ENCODE measurements at regions not wholly inside any gene's neighbourhood (a gene's known extent, or its start where the extent isn't known, plus 50 kb on each side); places are given as distances from the start of the nearest gene placed in this dataset.
"Not testable (repeated sequence)": the region's sequence is repeated elsewhere in the genome, so short reads cannot be mapped to it uniquely, and the experiment has no call there.

DNA sequence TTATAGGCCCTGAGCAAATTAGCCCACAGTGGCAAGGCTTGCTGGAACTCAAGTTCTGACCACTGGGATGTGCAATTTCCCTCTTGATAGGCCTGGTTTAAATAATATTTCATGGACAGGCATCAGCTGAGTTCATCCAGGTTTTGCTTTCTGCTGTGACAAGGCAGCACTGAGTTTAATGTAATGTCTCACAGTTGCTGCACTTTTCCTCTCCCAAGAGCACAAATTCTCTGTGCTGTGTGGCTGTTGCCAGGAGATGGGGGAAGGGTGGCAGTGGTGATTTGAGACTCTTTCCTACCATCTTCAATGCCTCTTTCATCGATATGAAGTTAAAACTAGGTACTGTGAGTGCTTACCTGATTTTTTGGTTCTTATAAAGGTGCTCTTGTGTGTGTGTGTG is 272.8 kb upstream of the STXBP6 start:
- no peak for DNase-seq (ENCODE audit: low spot score)

DNA sequence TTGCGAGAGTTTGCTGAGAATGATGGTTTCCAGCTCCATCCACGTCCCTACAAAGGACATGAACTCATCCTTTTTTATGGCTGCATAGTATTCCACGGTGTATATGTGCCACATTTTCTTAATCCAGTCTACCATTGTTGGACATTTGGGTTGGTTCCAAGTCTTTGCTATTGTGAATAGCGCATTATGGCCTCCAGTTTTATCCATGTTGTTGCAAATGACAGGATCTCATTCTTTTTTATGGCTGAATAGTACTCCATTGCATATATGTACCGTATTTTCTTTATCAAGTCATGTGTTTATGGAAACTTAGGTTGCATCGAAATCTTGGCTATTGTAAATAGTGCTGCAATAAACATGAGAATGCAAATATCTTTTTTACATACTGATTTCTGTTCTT is 266.1 kb upstream of the STXBP6 start:
- not testable (repeated sequence) for DNase-seq (ENCODE audit: low spot score)

DNA sequence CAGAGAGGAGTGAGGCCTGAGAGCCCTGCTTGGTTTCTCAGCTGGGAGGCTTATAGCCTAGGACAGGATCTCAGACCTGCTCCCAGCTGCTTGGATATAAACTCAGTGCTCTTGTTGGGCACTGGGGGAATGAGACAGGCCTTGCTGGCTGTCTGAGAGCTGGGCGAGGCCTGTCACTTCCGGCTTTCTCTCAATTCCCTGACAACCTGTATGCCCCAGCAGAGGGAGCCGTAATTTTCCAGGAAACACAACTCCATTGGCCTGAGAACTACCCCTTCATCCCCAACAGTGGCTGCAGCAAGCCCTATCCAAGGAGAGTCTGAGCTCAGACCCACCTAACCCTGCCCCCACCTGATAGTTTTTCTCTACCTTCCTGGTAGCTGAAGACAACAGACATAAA is 258.3 kb upstream of the STXBP6 start:
- no peak for DNase-seq (ENCODE audit: low spot score)

DNA sequence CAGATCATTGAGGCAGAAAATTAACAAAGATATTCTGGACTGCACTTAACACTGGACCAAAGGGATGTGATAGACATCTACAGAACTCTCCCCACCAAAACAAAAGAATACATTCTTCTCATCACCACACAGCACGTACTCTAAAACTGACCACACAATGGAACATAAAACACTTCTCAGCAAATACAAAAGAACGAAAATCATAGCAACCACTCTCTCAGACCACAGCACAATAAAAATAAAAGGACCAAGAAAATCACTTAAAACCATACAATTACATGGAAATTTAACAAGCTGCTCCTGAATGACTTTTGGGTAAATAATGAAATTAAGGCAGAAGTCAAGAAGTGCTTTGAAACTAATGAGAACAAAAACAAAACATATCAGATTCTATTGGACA is 254.0 kb upstream of the STXBP6 start:
- DNase-seq (ENCODE audit: low spot score) = no peak

DNA sequence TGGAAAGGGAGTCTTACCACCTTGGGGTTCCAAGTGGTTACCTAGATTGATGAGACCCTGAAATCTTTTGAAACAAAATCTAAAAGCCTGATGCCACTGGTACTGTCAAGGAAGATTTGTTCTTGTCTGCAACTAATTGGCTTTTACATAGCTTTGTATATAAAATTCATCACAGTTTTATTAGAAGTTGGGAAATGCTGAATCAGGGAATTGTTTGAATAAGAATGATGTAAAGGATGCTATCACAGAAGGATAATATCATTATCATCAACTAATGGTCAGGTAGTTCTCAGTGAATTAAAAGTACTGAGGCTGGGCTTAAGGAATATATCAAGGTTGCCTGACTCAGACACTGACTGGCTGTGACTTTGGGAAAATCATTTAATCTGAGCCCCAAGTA is 248.3 kb upstream of the STXBP6 start:
- DNase-seq (ENCODE audit: low spot score) = no peak

DNA sequence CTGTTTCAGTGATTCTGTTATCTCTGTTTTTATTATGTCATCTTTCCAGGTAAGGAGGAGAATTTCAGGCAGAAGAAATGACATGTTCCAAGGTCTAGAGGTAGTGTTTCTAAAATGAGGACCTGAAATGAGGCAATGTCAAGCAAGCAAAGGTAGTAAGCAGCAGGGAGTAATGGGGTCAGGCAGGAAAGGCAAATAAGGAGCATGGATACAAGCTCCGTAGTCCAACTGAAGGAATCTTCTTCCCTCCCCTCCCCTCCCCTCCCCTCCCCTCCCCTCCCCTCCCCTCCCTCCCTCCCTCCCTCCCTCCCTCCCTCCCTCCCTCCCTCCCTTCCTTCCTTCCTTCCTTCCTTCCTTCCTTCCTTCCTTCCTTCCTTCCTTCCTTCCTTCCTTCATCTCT is 240.2 kb upstream of the STXBP6 start:
- not testable (repeated sequence) for DNase-seq (ENCODE audit: low spot score)

DNA sequence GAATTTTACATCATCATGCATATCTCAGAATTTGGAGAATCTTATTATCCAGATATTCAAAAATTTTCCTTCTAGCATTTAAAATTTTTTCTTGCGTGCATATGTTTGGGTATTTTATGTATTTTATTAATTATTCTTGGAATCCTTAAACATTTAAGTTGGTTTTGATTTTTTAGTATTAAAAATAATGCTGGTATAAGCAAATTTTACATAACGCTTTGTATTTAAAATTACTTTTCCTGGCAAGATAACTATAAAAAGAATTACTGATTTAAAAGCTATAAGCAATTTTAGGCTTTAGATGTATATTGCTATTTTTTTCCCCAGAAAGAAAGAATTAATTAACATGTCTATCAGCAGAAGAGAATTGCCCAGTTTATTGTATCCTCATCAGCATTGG is 224.6 kb upstream of the STXBP6 start:
- DNase-seq (ENCODE audit: low spot score) = no peak

DNA sequence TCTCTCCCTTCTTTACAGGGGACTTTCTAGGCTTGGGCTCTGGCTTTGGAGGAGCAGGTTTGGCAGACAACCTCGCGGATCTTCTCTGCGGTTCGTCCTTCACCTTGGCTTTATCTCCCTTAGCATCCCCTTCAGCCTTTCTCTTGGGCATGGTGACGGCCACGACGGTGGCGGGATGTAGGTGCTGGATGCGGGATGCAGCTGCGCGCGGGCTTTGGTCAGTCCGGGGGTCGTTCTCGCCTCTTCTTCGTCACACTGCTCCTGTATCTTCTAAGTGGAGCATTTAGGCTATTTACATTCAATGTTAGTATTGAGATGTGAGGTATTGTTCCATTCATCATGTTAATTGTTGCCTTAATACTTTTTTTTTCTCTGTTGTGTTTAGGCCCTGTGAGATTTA is 217.2 kb upstream of the STXBP6 start:
- no peak for DNase-seq (ENCODE audit: low spot score)

DNA sequence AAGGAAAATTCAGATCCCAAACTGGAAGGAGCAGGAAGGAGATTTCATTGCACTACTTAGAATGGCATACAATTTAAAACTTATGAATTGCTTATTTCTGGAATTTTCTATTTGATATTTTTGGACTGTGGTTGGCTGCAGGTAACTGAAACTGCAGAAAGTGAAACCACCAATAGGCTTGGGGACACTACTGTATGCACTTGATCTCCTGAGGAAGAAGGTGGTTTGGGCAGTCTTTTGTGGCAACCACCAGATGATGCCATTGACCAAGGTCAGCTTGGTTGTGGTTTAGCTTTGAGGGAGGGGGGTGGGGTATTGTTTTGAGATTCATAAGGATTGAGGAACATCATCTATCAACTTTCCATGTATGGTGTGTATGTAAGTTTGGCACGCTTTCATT is 209.5 kb upstream of the STXBP6 start:
- no peak for DNase-seq (ENCODE audit: low spot score)

DNA sequence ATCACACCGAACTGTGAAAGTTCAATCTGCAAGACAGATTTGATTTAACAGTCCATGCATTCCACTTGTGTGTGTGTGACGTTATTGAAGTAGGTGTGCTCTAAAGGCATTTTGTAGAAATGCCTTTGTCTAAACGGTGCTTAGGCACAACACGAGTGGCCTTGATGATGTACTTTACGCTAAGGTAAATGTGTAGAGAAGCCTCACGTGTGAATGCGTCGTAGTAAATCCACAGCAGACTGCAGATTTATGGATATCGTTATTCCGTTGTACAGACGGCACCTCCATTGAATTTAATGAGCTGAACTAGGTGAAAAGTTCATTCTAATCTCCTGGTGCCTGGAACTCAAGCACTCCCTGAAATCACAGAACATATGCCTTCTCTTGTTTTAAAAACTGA is 202.8 kb upstream of the STXBP6 start:
- DNase-seq (ENCODE audit: low spot score) = no peak

DNA sequence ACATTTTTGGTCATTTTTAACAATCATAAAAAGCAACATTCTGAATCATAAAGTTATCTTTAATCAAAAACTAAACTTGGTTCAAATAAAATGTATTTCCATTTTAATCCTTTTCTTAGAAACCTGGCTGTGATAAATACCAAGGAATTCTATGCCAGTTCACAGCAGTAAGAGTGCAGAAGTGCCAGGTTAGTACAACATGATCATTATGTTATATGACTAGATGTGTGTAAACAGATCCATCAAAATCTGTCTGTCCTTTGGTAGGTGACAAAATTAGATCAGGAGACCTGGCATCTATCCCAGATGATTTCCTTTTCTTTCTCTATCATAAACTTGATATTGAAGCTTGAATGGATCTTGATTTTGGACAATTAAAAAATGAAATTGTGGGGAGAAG is 200.6 kb upstream of the STXBP6 start:
- no peak for DNase-seq (ENCODE audit: low spot score)

DNA sequence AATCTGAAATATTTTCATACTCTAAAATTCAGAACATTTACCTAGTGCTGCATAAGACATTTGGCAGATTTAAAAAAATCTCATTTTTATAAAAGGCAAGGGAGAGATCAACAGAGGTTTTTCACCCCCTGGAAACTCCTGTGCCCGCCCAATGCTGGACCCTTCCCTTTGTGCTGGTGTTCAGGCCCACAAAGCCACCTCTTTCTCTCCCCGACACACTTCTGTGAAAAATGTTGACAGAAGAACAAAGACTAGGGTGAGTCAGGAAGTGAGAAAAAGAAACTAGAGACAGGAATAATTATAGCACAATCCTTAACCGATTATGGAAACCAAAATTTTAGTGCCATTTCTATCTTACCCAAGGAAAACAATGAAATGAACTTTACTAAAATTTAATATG is 197.7 kb upstream of the STXBP6 start:
- no peak for DNase-seq (ENCODE audit: low spot score)

DNA sequence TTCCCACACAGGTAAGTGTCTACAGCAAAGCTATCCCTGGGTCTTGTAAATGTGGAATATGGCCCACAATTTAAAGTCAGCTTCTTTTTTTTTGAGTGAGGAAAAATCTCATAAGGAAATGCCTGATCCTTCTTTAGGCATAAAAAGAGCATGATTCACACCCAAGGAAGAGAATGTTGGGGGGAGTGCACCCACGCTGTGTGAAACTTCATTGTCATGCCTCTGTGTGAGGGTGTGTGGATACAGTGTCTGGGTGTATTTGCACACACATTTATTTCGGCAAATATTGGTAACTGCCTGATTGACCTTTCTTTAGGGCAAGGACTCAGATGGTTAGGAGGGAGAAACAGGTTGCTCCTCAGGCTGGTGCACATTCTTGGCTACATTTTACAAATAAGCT is 196.8 kb upstream of the STXBP6 start:
- DNase-seq (ENCODE audit: low spot score) = no peak

DNA sequence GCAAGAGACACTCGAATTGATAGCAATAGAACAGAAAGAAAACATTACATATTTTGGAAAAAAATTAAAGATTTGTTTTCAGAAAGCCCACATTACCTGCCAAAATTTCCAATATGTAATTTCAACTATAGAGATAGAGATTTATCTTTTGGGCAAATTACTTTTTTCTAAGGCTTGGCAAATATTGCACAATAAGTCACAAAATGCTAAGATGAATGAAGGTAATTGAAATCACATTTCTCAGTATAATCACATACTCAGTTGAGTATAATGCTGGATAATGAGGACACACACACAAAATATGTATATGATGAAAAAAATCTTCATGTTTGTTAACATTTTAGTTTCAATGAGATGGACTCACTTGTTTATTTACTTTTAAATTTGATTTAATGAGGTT is 189.2 kb upstream of the STXBP6 start:
- no peak for DNase-seq (ENCODE audit: low spot score)

DNA sequence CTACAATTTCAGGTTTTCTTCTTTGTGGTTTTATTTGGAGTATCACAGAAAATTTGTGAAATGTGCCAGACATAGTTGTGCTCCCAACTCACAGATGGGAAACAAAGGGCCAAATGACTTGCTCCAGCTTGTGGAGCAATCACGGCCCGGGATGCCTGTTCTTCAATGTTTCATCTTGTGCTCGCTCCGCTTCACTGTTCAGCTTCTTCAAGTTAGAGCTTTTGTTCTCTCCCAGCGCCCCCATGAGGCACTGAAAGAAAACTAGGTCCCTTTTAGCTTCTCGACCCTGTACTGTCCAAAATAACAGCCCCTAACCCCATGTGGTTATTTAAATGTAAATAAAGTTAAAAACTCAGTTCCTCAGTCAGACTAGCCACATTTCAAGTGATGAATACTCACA is 187.9 kb upstream of the STXBP6 start:
- peak; percentile 2 for DNase-seq (ENCODE audit: low spot score)

DNA sequence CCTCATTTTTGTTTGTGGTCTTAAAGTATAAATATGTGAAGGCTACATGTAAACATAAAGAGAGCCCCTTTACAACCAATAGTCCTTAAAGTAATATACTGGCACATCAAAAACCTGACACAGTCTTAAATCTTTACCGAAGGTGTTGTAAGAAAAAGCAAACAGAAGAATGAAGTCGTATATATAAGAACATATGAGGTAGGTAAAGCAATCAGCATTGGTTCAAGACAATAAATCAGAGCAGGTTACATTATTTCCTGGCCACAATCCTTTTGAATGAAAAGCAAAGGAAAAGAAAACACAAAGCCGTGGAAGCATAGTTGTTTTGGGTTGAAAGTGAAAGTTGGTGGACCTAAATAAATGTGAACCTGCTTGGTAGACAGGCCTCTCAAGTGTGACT is 183.7 kb upstream of the STXBP6 start:
- DNase-seq (ENCODE audit: low spot score) = no peak

DNA sequence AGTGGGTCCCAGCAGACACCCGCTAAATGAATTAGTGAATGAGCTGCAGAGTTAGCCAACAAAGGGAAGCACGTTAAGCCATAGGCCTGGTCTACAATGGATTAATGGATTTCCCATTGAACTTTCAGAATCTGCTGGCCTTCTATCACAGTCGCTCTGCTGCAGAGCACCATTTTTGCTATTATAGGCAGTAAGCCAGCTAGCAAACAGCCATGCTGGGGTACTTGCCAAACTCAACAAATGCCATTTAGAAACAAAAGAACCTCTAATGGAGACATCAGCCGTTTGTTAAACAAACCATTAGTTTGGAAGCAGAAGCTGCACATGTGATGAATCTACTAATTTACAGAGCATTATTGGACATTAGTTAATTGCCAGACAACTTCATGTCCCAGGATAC is 181.1 kb upstream of the STXBP6 start:
- DNase-seq (ENCODE audit: low spot score) = no peak

DNA sequence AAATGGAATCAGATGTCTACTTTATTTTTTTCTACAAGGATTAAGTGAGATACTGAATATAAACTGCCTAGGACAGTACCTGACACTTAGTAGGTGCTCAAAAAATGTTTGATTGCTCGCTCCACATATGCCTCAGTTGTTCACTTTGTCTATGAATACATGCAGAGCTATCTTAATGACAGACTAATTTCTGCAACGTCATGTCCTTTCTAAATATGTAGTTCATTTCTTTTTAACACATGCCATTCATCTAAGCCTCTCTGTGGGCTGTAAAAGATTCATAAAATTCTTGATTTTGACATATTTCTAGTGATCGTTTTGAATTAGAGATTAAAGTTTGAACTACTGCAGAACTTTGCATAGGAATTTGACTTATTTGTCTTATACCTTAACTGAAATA is 176.3 kb upstream of the STXBP6 start:
- no peak for DNase-seq (ENCODE audit: low spot score)

DNA sequence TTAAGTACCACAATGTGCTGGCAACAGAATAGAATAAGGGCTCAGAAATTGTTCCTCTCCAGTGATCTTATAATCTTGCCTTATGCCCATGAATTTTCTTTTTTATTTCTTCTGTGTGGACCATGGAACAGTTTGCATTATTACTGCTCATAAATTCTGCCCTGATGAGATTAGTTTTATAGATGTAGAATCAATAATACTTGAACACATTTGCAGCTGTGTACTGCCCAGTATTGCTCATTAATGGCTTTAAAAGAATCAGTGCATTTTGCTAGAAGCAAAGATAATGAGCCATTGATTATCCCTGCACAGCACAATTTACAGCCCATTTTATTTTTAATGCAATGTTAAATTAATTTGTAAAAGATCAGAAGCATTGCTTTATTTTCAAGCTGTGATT is 172.3 kb upstream of the STXBP6 start:
- no peak for DNase-seq (ENCODE audit: low spot score)

DNA sequence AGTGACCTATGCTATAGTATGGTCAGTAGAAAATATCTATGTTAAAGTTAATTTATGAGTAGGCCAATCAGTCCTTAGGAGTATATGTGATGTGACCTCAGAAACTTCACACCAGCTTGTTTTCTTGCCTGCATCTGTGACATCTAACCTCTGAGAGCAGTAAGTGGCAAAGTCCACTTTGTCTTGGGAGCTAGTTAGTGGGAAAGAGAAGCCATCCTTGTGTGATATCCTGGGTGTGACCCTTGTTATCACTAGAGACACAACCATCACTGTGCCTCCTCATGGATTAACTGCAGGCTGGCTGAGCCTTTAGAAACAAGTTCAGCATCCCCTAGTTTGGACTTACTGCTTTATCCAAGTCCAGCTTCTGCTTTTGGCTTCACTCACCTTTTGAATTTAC is 170.6 kb upstream of the STXBP6 start:
- DNase-seq (ENCODE audit: low spot score) = no peak

DNA sequence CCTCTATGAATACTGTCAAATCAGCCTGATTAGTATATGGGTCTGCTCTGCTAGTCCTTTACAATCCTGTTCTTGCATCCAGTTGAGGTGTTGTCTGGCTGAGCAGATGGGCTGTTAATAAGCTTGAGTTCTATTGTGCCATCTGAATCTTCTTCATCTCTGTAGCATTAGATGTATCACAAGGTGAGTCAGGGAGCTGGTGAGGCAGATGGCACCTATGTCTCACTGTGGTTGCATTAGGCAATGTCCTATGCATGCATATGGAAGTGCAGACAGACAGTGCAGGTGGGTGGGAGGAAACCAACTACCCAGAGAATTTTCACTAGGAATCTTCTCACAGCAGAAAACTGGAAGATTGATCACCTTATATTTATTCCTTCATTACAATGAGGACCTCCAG is 165.7 kb upstream of the STXBP6 start:
- no peak for DNase-seq (ENCODE audit: low spot score)

DNA sequence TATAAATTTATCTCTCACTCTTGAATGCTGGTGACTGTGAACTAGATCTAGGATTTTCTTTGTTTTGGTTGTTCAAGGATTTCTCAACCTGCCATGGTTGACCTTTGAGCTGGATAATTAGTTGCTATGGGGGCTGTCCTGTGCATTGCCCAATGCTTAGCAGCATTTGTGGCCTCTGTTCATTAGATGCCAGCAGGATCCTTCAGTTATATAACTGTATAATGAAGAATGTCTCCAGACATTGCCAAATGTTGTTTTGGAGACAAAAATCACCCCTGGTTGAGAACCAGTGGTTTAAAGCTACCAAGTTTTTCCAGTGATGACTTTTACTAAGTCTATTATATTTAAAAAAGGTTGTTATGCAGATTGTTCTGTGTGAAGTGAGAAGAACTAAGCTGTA is 147.9 kb upstream of the STXBP6 start:
- DNase-seq (ENCODE audit: low spot score) = no peak

DNA sequence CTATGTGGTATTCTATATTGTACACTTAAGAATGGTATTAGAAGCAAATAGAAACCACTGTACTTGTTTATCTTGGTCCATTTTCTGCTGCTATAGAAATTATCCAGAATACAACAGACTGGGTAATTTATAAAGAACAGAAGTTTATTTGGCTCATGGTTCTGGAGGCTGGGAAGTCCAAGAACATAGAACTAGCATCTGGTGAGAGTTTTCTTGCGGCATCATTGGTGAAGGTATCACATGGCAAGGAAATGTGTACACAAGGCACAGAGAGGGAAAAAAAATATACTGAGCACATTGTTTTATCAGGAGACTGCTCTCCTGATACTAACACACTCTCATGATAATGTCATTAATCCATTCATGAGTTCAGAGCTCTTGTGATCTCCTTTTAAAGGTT is 130.3 kb upstream of the STXBP6 start:
- no peak for DNase-seq (ENCODE audit: low spot score)

DNA sequence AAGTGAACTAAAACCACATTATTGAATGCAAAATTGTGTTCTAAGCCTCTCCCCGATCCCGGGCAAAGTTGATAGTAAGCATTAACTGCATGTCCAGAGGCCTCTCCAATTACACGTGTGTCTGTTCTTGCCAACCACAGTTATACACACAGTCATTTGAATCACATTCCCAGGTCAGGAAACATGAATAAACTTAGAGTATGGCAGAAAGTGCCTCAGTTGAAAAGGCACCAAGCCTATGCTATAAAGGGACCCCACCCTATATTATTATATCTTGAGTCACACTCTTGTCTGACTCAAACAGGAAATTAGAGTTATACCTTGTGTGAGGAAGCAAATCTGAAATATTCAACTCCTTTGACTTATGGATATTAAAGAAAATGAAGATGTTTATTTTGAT is 128.3 kb upstream of the STXBP6 start:
- DNase-seq (ENCODE audit: low spot score) = no peak
